NCI-H128 (cell line): ENCODE measurements at regions not wholly inside any gene's neighbourhood (a gene's known extent, or its start where the extent isn't known, plus 50 kb on each side); places are given as distances from the start of the nearest gene placed in this dataset.
A peak's percentile ranks its signal among the peaks of the same experiment; 100 is the strongest.

Experiments
- DNase-seq: peaks from one replicate; lab custom pipeline; 2025; ENCODE audit not compliant: unreplicated experiment; lab: John Stamatoyannopoulos, UW

DNA sequence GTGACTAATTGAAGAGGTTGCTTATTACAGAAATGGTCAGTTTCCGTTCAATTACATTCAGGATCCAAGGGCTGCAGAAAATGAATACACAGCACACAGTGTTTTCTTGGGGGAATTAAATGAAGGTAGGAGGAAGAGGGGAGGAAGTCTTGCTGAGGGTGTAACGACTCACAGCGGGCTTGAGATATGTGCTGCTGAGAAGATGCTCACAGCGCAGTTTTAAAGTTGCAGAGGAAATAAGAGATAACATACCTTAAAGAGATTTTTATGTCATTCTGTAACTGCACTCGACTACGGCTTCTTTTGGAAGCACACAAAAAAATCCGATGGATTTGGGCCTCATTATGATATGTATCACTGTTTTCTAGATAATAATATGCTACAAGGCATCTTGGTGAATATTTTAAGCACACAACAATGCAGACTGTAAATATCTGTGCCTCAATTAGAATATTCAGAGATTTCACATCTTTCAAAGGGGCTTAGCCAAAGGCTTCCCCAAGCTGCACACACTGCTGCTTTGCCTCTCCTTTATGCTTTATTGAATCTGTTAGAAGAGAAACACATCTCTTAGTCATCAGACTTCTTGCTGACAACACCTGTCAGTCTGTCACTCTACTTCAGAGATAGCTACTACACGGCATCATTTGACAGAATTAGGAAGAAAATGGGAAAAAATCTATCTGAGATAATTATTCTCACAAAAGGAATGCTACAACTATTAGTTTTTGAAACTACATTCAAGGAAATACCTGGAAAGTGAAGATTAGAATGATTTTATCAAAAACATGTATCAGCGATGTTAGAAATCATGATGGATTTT lies 773.2 kb downstream of the OTOL1 start:
- no peak for DNase-seq

DNA sequence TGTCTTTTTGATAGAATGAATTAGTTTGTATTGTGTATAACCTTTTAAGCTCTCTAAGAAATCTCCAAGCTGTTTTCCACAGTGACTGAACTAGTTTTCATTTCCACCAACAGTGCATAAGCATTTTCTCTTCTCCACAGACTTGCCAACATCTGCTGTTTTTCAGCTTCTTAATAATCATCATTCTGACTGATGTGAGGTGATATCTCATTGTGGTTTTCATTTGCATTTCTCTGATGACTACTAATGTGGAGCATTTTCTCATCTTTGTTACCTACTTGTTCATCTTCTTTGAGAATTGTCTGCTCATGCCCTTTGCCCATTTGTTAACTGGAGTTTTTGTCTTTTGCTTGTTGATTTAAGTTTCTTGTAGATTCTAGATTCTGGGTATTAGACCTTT lies 777.5 kb downstream of the OTOL1 start:
- no peak for DNase-seq

DNA sequence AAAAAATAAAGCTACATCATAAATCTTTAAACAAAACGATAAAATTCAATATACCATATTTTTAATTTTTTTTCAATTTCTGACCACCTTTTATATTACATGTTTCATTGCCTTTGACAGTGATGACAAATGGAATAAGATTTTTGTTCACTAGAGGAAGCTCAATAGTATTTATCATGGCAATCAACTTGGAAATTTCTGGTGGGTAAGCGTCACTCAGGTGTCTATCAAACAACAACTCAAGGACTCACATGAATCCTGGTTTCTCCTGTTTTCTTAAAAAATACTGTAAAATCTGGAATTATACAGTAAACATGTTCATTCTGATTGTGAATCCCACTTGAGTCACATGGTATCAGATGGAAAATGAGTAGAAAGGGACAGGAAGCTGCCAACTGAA lies 782.2 kb downstream of the OTOL1 start:
- no peak for DNase-seq

DNA sequence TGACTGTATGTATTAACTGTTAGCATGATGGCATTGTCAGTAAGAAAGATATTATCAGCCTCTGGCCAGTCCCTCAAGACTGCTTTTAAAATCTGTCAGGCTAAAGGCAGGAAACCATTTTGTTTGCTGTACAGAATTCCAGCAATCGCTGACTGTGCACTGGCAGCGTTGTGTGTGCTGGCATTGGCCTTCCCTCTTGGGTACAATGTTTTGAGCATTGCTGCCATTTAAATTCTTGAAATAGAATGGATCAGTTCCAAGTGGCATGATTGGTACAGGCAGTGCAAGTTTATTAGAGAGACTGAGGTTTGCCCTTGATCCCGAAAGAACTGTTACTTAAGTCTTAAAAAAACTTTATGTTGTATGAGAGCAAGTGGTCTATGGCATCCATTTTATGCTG lies 788.7 kb downstream of the OTOL1 start:
- no peak for DNase-seq

DNA sequence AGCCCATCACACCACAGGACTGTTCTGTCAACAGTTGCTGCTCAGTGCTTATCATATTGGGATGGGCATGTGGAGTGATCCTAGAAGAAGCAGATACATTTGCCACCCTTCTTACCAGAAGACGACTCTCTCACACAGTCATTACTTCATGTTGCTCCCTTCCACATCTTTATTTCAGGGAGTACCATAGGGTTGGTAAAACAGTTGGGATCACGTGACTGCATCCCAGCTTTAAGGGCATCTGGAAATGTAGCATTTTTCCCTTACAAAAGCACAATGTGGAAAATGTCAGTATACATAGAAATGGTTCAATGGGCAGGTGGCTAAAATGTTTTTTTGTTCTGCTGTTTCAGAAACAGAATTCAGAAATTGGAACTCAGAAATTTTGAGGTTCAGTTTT lies 791.0 kb downstream of the OTOL1 start:
- no peak for DNase-seq

DNA sequence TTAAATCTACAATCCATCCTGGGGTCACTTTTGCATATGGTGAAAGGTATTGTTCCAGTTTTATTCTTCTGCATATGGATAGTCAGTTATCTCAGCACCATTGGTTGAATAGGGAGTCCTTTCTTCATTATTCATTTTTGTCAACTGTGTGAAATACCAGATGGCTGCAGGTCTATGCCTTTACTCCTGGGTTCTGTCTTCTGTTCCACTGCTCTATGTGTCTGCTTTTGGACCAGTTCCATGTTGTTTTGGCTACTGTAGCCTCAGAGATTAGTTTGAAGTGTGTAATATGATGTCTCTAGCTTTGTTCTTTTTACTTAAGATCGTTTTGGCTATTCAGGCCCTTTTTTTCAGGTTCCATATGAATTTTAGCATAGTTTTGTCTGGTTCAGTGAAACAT lies 795.8 kb downstream of the OTOL1 start:
- no peak for DNase-seq

DNA sequence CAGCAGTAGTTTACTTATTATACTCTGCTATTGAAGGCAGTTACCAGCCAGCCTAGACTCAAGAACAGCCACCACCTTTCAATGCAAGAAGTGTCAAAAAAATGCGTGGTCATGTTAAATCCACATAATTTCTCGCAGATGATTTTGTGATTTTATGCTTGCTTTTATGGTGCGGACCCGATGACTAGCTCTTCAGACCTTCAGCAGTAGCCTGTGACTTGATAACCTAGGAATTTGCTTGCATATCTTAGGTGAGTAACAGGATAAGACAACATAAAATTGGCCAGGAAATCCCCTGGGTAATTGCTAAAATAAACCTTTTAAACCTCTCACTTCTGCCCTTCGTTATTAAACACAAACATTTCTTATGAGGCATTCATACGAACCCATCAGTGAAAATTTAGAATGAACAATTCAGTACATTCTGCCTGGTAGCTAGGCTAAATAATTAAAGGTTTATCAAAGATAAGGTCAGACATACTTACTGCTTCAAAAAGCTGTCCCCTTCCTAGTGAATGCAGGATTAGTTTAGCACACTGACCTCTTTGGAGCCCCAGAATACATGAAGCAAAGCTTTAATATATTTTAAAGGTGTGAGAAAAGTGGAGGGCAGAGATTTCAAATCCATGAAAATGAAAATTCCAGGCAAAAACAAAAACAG lies 798.8 kb downstream of the OTOL1 start:
- no peak for DNase-seq

DNA sequence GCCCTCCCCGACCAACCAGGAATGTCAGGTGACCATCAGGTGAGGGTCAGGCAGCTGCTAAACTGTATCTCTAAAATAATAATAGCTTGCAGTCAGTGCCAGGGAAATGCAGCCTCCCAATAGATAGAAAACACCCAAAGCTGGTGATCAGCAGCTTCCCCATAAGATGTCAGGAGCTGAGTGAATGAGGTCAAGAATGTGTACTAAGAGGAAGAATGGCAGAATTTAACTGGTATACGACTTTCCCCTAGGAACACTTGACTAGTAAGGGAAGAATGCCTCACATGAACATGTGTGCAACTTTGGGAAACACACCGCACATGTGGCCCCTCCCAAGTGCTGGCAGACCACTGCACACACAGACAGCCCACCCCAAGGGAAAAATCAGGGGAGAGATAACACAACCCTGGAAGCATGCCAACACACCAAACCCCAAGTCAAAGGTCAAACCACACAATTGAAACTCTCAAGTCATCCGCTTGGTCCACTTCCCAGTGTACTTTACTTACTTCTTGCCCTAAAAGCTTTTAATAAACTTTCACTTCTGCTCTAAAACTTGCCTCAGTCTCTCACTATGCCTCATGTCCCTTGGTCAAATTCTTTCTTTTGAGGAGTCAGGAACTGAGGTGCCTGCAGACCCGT lies 806.5 kb downstream of the OTOL1 start:
- no peak for DNase-seq

DNA sequence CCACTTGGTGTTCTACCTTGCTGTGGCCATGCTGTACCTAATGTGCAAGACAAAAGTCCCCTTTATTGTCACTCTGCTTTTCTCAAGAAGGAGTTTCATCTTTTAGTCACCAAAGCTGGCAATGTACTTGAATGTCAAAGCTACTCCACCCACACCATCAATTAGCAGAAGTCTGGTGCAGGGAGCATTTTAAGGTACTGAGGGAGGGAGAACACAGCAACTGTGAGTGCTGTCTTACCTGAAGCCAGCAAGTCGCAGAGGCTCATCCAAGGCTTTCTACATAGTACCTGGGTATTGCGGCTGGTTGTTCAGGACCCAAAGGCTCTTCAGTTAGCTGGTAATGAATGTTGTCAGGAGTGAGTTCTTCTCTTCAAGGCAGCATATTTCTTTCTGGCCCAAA lies 820.4 kb downstream of the OTOL1 start:
- DNase-seq, result no peak

DNA sequence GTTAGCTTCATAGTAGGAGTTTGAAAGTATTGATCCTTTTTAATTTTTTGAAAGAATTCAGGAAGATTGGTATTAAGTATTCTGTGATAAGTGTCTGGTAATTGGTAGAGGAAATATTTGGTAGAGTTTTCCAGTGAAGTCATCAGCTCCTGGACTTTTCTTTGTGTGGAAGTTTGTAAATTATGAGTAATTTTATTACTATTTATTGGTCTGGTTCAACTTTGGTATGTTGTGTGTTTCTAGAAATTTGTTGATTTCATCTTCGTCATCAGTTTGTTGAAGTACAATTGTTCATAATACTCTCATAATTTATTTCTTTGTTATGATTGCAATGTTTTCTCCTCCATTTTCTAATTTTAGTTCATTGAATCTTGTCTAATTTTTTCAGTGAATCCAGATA lies 832.0 kb downstream of the OTOL1 start:
- DNase-seq, result no peak

DNA sequence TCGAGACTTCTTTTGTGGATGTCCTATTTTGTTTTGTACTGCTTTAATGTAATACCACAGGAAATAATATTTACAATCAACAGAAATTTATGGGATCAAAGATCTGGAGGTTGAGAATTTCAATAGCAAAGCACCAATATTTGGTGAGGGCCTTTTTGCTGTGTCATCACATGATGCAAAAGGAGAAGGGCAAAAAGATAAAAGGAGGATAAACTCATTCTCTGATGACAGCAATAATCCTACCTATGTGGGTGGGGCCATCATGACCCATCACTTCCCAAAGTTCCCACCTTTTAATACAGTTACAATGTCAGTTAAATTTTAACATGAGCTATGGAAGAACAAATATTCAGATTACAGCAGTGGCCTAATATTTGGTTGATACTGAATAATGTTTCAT lies 832.9 kb downstream of the OTOL1 start:
- DNase-seq, result no peak

DNA sequence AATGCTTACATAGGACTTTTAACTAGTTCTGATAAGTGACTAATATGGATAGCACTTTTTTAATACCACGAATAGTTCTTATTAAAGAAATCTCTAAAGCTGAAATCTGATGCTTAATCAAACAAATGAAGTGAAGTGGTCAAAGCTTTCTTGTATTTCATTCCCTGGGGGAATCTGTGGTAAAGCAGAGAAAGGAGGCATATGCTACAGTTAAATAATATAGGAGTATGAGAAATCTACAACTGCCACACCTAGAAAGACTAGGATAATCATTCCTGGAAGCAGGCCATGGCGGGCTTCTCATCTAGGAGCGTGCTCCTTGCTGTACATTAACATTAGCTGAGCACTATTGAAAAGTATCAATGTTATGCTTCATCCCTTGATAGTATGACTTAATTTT lies 835.7 kb downstream of the OTOL1 start:
- DNase-seq, result peak; percentile 15

DNA sequence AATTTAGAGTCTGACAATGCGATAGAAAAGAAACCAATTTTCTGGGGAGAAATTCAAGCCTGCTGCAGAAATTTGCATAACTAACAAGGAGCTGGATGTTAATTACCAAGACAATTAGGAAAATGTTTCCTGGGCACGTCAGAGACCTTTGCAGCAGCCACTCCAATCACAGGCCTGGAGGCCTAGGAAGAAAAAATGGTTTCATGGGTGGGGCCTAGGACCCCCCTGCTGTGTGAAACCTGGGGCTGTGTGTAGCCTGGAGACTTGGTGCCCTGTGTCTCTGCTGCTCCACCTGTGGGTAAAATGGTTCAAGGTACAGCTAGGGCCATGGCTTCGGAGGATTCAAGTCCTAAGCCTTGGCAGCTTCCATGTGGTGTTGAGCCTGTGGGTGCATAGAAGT lies 837.9 kb downstream of the OTOL1 start:
- DNase-seq, result no peak

DNA sequence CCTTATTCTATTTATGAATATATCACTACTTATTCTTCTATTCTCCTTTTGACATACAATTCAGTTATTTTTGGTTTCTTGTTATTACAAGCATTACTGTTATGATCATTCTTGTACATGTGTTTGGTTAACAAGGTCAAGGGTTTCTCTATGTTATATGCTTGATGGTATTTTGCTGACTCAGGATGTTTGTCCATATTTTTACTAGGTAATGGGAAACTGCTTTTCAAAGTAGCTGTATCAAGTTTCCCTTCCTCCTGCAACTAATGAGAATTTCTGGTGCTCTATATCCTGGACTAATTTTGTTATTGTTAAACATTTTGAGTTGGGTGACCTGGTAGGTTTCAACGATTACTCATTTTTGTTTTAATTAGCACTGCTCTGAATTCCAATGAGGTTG lies 841.0 kb downstream of the OTOL1 start:
- DNase-seq, result no peak

DNA sequence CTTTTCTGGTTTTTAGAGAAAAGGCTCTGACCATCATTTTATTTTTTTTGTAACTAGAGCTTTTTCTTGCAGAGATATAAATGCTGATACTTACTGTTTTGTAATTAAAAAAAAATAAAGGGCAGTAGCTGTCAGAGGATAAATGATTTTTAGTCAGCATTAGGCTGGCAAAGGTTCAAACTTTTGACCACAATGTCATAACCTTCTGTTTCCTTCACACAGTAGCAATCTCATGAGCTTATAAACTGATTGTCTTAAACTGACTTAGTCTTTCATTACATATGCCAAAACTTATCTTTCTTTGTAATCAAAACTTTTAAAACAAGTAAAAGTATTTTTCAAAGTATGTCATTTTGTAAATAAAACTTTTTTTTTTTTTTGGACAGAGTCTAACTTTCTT lies 841.9 kb downstream of the OTOL1 start:
- DNase-seq, result no peak

DNA sequence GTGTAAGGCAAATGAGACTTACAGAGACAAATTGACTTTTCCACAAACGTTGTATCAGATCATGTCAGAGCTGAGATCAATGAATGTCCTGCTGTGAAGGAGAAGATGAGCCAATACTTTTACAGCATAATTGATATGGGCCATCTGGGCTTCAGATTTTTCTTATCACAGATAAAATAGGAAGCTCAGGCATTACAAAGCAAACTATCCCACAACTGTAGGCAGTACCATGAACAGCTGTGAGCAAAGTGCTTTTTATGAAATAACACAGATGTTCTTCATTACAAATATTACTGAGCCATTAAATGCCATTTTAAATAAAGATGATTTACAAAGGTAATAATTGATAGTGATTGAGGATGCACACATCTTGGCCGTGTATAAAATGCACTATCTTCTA lies 852.3 kb downstream of the OTOL1 start:
- no peak for DNase-seq

DNA sequence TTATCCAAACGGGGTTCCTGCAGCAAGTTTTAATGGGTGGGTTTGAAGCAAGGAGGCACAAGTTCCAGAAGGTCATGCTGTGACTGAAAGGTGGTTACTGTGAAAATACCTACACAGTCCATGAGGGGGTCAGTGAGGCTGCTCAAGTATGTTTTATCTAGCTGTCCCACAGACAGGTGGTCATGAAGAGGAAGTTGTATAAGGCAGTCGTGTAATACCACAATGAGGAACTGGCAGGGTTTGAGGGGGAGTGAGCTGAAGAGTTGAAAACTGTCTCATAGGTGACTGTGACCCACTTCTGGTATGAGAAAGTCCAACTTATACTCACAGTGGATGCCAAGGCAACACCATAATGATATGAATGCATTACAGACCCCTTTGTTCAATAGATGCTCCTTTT lies 856.8 kb downstream of the OTOL1 start:
- DNase-seq, result no peak

DNA sequence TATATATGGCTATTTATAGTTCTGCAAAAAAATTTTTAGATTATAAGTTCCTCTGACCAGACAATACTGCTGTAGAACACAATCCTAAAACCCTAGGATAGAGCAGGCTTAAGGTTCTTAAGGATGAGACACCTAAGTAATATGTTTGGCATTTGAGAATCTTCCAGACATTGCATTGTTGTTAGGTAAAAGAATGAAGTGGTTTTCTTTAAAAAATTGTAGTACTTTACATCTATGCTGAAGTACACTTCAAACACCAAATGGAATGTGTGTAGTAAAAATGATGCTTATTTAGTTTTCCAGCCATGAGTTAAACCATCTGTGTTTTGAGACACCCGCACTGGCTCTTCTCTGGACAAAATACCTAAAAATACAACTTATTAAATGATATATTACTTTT lies 857.7 kb downstream of the OTOL1 start:
- no peak for DNase-seq

DNA sequence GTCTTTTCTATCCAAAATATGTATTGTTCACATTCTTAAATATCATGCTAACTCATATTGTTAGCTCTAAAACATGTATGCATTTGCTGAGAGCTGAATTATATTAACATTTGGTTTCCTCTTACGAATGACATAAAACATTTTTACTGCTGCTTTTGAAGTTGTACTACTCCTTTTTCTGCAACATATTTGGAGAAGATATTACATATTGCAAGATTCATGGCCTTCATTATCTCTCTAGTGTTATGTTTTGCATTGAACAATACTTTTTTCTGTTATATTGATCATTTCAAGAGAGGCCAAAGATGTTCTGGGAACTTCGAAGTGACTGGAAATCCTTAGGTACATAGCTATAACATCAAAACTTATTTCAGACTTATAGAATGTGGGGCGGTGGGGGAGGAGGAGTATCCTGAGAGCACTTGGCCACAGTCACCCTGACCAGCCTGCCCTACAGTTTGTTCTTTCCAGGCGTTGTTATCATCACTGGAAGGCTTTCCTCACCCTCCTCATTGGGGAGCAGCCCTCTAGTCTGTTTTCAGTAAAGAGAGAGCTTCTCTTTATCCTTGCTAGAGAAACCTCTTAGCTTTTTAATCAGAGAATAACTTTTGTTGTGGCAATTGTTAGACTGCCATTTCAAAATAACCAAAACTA lies 868.6 kb downstream of the OTOL1 start:
- DNase-seq, result no peak

DNA sequence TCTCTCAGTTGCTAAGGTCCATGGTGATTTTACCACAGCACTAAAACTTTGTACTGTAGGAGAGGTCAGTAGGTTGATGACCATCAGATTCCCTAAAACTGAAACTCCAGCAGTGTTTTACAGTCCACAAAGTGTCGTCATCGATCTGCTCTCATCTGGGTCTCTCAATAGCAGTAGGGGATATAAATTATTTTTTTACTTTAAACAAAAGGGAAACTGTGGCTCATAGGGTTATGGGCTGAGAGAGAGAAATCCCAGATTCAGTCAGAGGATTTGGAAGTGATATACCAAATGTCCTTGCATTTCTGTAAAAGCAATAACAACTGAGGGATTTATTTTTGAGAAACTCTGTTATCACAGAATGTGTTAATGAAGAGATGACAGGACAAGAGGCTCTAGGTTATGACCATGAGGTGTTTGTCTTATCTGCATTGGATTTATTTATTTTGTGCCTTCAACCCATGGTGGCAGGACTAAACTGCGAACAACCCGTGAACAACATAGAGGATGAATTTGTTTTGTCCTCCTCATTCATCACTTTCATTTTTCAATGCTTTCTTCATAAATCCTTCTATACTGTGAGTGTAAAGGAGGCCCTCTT lies 869.7 kb downstream of the OTOL1 start:
- DNase-seq, result no peak

DNA sequence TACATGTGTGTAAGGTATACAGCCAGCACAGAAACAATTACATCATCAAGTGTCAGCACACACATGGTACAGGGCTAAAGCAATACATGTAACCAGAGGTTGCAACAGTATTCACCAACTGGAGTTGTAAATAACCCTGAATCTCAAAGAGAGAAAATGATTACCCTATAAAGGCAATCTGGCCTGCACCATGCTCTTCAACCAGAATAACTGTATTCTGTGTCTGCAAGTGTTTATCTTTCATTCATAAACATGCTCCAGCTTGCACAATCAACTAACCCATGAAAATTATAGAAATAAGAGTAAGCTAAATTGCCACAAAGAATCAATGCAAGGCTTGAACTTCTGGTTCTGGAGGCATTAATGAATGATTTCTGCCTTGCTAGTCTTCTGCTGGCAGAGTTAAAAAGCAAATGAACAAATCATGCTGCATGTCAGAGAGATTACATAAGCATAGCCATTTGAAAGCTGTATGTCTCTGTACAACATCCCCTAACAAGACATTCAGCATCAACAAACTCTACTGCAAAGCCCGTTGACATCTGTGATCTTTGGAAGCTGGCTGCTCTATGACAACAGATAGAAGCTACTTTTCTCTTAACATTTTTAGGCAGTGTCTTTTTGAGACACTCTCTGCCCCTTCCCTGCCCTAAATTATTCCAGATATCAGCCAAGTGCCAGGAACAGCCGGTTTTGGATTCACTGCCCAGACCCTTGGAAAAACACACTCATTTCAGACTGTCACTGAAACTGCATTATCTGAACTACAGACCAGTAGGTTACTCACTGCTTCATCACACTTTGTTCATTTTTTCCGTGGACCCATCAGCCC lies 871.0 kb downstream of the OTOL1 start:
- no peak for DNase-seq
